GM12872 (cell line): ENCODE measurements at regions not wholly inside any gene's neighbourhood (a gene's known extent, or its start where the extent isn't known, plus 50 kb on each side); places are given as distances from the start of the nearest gene placed in this dataset.

Experiments
- CTCF ChIP-seq: IDR thresholded peaks from 3 replicates; pipeline ENCODE4 v1.5.1; 2011; ENCODE audit warnings: low read depth, mild to moderate bottlenecking, low read length, moderate library complexity; ENCODE audit not compliant: insufficient read depth

- TF ChIP-seq CTCF: no peak
Measured at GRCh38 chr6:44500074-44500473, 112.6 kb downstream of the CDC5L start.

- no peak for TF ChIP-seq CTCF
Measured at GRCh38 chr6:44503471-44503870, 116.0 kb downstream of the CDC5L start.

GRCh38 chr6:44504301-44504791, 116.8 kb downstream of the CDC5L start:
- no peak for TF ChIP-seq CTCF

GRCh38 chr6:44505751-44506150, 118.2 kb downstream of the CDC5L start:
- no peak for TF ChIP-seq CTCF

- no peak for TF ChIP-seq CTCF
Measured at GRCh38 chr6:44507014-44507413, 119.5 kb downstream of the CDC5L start.

GRCh38 chr6:44508646-44509045, 121.1 kb downstream of the CDC5L start:
- TF ChIP-seq CTCF: no peak

- no peak for TF ChIP-seq CTCF
Measured at GRCh38 chr6:44511126-44511525, 123.6 kb downstream of the CDC5L start.
